ELF-1 (cell line): ENCODE measurements at regions not wholly inside any gene's neighbourhood (a gene's known extent, or its start where the extent isn't known, plus 50 kb on each side); places are given as distances from the start of the nearest gene placed in this dataset.

Experiments used
- DNase-seq: peaks from one replicate; pipeline ENCODE4 v3.0.0-alpha.2; 2016; ENCODE audit warnings: low read depth, low spot score

DNA sequence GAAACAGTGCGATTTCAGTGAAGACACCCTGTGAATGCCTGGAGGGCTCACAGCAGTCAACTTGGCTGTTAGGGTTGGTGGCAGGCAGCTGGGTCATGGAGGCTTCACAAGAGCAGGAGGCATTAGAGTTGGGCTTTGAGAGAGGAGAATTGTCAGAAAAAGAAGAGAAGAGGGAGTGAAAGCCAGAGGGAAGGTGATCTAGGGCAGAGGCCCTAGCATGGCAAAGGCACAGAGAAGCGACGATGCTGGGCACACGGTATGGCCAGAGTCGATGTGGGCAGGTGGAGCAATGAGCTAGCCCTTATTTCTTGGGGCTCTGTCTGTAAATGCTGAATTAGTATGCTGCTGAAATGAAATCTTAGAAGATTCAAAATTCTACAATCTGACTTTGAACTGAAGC lies 52.6 kb upstream of the OLFM4 start:
- no peak for DNase-seq

DNA sequence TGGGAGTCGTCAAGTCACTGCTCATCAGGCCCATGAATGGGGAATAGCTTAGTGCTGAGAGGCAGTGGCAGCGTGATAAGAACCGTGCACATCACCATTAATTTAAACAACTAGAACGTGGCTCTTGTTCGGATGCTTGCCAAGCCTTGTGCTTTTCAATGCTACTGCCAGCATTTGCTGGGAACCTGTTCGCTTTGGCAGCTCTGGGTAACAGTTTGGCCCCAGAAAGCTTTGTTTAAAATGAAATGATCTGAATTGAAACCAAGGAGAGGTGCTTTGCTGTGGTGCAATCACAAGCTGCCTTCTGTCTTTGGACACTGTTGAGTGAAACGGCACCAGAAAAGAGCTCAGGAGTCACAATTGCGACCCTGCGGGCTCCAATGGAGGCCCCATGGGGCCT lies 53.5 kb upstream of the OLFM4 start:
- DNase-seq, result no peak

DNA sequence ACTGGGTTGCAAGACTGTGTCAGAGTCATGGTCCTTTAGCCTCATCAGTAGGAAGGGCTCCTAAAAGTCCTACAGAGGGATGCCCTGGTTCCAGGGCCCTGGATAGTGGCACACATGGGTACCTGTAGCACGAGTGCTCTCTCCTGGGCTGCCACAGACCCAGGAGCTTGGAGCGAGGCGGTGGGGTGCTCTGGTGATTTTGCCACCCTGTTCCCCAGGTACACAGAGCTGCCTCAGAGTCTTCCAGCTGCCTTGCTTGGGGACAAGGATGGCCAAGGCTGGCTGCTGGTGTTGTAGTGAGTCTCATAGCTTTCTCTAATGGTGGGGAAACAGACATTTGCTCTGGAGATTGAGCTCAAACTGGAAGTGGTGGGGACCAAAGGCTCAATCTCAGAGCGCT lies 53.9 kb upstream of the OLFM4 start:
- DNase-seq, result no peak

DNA sequence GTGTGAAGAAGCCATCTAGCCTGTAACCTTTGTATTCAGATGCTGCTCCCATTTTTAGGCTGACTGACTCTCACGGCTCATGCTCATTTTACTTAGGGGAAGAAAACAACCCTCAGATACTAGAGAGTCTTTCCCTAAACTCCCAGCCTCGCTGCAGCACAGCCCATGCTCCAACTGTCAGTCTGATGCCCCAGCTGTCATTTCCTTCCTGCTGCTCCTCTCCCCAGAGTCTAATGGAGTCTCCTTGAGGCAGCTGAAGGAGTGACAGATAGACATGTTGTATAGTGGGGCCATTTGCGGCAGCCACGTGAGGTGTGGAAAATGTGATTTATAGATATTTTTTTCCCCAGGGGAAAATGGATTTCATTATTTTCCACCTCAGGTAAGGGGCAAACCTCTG lies 59.2 kb upstream of the OLFM4 start:
- DNase-seq, result no peak

DNA sequence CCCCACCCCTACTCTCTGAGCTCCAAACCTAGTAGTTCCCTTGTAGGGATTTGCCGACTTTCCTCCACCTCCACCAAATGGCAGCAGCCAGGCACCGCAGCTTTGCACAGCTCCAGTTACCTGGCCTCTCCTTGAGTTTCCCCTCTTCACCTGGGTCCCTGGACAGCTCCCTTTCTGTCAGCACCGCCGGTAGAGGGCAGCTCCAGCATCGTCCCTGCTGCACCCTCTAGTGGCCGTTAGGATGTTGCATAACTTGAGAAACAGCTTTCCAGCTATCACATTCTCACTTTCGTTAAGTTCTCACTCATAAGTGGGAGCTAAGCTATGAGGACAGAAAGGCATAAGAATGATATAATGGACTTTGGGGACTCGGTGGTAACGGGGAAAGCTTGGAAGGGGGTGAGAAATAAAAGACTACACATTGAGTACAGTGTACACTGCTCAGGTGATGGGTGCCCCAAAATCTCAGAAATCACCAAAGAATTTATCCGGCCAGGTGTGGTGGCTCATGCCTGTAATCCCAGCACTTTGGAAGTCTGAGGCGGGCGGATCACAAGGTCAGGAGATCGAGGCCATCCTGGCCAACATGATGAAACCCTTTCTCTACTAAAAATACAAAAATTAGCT lies 60.4 kb upstream of the OLFM4 start:
- peak; percentile 93 for DNase-seq

DNA sequence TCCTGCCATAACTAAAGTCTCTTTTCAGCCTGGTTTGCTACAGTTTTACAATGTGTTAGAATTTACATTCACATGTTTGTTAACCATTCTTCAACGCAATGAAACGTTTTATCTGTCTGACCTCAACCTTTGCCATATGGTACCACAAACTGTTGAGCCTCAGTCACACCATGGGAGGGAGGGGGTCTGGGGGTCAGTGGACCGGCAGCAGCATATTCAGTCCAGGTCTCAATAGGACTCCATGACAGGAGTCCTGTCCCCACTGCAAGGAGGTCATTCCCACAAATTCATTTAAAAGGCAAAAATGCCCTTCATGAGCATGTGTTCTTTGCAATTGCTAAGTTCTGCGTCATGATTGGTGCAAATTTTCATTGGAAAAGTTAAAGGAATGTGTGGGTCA lies 66.6 kb upstream of the OLFM4 start:
- no peak for DNase-seq

DNA sequence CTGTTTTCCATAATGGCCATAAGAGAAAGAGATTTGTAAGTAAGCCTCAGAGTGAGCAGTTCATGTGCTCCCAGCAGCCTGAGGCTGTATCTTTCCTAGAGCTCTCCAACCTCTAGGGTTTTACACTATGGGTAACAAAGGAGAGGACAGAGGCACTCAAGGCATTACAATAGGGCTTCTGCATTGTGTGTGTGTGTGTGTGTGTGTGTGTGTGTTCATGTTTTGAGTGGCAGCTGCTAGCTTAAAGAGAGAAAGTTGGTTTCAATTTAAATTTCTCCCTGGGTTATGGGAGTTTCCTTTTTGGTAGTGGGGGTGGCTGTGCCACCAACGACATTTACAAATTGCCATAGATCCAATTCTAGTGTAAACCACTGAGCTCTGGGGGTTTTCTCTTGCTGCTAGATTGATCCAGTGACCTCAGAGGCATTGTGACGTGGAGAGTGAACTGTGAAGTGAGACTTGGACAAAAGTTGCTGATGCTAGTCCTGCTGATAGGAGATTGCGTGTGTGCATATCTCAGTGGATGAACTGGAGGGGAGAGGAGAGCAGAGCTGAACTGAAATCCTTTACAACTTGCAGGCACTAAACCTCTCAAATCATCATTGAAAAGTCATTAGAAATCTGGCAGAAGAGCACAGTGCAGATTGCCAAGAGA lies 67.2 kb upstream of the OLFM4 start:
- DNase-seq, result peak; percentile 53

DNA sequence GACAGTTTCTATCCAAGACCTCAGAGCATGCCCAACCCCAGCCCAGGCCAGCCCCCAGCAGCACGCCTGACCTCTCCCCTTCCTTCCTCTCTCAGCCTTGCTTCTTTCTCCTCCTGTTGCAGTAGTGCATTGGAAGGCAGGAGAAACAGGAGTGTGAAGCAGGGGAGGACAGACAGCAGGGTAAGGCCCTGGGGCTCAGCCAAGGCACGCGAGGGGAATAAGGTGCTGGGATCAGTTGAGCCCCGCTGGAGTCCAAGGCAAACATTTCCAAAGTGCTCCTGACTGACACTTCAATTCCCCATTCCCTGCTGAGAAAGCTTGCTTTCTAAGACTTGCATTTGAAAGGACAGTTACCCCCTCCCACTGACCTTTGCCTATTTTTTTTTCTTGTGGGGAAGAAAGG lies 73.1 kb upstream of the OLFM4 start:
- peak; percentile 94 for DNase-seq

DNA sequence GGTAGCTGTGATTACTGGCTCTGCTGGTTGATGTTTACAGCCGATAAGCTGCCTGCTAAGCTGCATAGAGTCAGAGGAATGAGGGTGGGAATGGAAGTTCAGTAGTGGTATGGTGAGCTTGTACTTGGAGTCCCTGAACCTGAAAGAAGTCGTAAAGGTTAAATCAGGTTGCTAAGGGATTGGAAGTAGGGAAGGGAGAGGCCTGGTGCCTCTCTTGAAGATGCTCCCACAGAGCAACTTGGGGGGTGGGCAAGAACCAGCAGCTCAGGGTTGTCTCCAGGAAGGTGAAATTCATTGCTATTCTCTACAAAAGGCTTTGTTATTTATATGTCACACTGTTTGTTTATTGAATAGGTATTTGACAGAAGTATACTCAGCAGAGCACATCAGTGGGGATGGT lies 73.8 kb upstream of the OLFM4 start:
- peak; percentile 36 for DNase-seq

DNA sequence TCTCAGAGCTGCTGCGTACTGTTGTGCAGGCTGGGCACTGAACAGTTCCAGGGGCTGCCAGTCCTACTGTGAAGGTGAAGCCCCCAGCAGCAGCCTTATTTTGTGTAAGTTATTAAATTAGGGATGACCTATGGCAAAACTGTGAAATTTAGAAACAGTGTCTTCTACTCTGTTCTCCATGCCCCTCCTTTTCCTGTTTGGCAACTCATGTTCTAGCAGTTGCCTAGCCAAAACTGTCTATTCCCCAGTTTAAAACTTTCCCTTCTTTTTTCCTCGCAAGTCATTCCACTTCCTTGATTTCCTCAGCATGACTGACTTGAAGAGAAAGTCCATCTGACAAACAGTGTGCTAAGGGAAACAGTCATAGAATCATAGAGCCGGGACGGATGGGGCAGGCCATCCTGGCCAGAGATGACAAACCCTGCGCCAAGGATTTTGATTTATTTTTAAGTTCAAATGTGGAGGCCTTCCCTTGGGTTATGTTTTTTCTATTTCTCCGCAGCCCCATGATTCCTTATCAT lies 78.1 kb upstream of the OLFM4 start:
- DNase-seq, result no peak

DNA sequence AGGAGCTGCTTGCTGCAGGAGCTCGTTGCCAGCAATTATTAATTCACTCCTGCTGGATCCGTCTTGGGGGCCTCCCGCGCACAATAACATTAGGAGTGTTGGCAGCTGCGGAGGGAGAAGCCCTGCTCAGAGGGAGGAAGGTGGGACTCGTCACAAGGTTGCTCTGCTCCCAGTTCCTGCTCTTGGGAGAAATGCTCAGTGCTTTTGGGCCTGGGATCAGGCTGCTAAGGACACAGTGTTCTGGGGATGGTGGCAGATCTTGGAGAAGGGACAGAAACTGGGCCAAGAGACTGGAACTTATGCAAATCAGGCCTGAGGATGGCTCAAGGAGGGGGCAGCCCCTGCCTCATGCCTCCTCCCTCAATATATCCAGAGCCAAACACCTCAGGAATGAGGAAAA lies 78.9 kb upstream of the OLFM4 start:
- DNase-seq, result no peak

DNA sequence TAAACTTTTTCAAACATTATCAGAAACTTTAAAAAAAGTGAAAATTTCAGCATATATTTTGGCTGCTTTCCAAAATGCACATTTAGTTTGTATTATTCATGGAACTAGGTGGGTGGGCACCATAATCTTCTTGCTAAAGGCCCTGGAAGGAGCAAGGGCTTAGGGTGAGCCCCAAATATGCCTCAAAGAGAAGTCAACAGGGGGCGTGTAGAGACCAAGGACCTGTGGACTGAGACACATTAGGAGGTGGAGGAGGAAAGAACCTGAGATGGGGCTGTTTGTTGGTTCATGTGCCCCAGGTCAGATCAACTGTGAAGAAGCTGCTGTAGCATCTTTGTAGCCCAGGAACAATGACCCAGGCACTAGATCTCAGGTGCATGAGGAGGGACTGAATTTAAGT lies 79.6 kb upstream of the OLFM4 start:
- DNase-seq, result no peak

DNA sequence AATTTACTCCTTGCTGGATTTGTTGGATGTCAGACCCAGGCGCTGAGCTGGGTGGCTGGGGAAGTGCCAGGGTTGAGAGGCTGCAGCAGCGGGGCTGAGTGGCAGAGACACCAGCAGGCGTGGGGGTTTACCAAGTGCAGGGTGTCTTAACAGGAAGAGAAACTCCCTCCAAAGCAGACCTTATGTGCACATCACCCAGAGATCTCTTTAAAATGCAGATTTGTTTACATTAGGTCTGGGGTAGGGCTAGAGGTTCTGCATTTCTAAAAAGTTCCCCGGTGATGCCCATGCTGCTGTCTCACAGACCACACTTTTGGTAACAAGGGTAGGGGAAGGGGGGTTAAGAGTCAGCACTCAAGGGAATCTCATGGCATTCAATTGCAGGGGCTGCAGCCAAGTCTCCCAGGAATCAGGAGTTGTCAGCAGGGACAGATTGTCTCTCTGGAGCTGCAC lies 80.7 kb upstream of the OLFM4 start:
- DNase-seq, result no peak

DNA sequence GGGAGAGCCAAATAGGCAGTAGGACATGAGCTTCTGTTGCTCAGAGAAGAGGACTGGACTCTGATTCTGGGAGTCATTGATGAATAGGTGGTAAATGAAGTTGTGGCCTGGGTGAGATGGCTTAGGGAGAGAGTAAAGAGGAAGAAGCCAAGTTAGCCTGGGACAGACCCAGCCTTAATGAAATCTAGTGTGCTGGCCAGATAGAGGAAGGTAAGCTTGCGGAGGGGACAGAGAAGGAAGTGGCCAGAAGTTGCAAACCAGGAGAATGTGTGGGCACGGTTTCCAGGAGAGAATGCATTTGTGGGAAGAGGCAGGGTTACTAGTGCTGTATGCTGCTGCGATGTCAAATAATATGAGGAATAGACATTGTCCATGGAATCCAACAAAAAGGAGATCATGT lies 83.3 kb upstream of the OLFM4 start:
- no peak for DNase-seq

DNA sequence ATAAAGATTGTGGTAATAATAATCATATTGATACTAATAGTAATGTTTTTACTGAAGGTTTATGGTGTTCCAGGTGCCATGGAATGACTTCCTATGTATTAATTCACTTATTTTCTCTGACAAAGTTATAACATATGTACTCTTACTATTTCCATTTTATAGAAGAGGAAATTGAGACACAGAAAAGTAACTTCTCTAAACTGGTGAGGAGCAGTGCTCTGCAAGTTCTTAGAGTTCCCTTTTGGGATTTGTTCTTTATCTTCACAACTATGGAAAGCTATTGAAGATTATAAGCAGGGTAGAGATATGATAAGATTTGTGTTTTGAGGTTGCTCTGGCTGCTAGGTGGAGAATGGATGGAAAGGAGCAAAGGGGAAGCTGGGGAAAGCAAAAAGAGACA lies 83.9 kb upstream of the OLFM4 start:
- DNase-seq, result no peak

DNA sequence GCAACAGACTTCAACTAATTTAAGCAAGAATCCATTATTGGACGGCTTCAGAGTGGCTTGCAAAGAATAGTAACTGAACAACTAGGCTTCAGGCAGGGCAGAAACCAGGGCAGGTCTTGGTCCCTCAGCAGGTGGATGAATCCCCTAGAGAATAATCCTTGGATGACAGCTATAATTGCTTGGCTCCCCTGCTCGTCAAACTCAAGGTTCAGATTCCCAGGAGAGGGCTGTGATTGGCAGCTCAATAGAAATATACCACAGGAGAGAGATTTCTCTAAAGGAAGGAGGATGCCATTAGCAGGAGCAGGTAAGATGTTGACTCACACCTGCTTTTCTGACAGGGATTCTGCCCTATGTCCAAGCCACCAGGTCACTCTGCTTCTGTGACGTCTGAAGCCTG lies 89.6 kb upstream of the PCDH8 start:
- no peak for DNase-seq

DNA sequence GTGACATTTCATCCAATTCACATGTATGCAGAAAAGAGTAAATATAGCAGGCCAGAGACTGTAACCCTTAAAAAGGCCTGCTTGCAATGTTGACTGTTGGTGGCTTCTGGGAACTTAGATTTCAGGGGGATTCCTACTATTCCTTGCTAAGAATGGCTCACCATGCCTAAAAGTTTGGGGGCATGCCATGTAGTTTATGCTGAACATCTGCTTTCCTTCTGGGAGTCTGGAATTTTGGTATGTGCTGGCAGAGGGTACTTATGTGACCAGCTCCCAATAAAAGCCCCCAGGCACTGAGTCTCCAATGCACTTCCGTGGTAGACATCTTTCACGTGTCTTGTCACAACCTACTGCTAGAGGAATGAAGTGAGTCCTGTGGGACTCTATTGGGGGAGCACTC lies 88.4 kb upstream of the PCDH8 start:
- no peak for DNase-seq

DNA sequence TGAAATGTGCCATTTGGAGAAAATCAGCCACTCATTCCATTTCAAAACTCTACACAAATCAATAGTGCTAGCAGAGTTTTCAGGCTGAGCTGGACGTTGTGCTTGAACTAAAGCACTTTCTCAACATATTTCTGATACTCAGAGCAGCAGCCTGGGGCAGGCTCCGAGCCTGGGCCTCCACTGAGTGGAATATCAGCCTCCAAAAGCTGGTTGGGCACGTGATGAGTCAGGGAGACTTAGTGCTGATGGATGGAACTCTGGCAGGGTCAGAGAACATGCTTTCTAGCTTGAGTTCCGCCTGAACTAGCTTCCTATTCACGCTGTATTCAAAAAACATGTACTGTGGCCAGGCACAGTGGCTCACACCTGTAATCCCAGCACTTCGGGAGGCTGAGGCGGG lies 85.8 kb upstream of the PCDH8 start:
- no peak for DNase-seq

DNA sequence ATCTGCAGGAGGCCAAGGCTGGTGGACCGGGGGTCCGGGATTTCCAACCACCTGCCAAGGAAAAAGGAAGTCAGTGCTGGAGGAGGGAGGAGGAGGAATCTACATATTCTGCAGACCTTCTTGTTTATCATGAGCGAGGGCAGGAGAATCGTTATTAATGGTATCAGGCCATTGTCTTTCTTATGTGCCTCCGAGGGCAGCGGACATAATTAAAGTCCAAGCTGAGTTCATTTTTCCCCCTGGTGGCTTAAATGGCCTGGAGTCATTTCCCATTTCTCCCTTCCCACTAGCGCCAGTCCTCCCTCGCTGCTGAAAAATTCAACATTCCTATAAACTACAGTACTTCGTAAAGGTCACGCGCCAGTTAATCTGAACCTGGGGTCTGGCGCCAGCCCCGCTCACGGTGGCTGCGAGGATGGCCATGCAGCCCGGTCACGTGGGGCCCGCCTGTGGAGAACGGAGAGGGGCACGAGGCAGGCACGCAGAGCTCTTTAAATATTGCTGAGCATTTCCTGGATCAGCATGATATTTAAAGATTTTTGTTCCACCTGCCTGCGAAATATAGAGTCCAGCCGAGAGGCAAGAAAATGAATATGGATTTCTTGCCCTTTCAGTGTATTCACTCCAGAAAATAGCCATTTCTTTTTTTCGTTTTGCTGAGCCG lies 85.2 kb upstream of the PCDH8 start:
- DNase-seq, result no peak

DNA sequence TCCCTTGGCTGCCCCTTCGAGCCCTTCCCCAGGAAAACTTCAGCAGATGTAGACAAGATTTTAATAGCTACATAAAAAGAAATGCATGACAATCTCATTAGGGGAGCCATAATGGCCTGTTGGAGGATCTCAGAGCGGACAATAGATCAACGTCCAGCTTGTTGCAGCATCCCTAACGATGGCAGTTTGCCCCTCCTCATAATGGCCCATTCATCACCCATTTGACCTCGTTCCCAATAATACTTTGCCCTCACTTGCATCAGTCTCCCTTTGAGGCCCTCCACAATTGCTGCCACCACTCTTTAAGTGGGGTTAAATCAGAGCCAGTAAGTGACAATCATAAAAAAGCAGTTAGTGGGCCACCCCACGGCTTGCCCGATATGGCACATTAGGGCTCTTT lies 84.7 kb upstream of the PCDH8 start:
- no peak for DNase-seq

DNA sequence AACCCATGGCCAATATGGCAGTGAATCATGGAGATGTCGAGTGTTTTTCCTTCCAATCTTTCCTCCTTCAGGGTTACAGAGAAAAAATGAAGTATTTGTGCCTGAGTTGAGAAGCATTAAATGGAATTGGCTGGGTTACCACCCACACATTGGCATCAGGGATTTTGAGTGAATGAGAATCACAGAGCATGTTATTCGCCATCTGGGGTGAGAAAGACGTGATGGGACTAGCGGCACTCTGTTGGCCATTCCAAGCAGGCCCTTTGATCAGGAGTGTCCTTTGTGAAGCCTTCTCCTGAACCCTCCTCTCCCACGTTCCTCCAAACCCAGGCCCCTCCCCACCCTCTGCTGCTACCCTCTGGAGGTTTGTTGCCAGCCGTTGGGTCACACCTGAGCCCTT lies 84.2 kb upstream of the PCDH8 start:
- DNase-seq, result no peak

DNA sequence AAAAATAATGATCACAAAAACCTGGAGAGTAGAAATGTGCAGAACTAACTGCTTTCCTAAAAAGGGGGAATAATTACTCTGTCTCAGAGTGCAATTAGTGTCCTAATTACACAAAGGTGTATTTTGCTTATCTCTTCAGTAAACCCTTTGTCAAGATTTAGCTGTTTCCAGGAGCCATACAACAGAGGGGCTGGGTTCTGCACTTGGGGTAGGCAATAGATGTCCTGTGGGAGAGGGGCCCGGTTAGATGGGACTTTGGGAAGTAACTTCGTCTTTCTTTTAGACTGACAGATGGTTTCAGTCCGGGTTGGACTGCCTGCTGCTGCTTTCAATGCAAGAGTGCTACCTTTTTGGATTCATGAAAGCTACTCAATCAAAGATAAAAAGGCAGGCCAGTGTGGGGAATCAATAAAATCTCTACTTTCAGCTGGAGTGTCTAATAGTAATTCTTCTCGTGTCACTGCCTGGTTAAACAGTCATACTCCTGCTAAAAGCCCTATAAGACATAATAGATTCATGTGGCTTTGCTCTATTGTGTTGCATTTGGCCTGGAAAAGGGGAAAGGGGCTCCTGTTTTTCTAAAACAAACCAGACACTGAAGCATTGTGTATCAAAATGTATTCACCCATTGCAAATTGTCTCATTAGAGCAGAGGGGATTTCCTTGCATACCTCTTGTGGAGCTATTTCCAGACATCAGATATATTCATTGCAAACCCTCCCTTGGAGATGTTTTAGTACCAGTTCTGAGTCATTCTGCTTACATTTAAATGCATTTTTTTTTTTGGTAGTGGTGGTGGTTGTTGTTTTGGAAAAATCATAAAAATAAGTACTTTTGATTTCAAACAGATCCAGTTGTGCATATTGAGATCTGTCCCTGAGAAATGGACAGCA lies 83.3 kb upstream of the PCDH8 start:
- DNase-seq, result no peak
